Breast epithelium (tissue), 3 donors: ENCODE measurements at regions not wholly inside any gene's neighbourhood (a gene's known extent, or its start where the extent isn't known, plus 50 kb on each side); places are given as distances from the start of the nearest gene placed in this dataset.

ENCODE experiments used
- CTCF ChIP-seq, 3 donors: fragments of 450-650 bp; IDR thresholded peaks; one replicate each; pipeline ENCODE4 v1.5.1; 2016 to 2017; ENCODE audit warnings: antibody characterized with exemption in 3 of 3, mild to moderate bottlenecking in 3 of 3, moderate library complexity in 3 of 3
- POLR2A ChIP-seq: fragments of 450-650 bp; IDR thresholded peaks from one replicate; pipeline ENCODE4 v1.6.1; 2016; ENCODE audit warnings: antibody characterized with exemption, mild to moderate bottlenecking, moderate library complexity
- POLR2AphosphoS5 ChIP-seq, 3 donors: sonication (generic); formaldehyde crosslinking; IDR thresholded peaks; one replicate each; pipeline ENCODE4 v1.6.1; 2017; ENCODE audit warnings: antibody characterized with exemption in 3 of 3

- TF ChIP-seq POLR2A: no peak
- no peak for TF ChIP-seq CTCF (IDR thresholded peaks at IDR 0.05)
- no peak for TF ChIP-seq POLR2AphosphoS5 (IDR thresholded peaks at IDR 0.05)
Measured at GRCh38 chr4:107213880-107214279, 177.8 kb upstream of the DKK2 start.
